Prostate gland (tissue), 2 donors: ENCODE measurements at regions not wholly inside any gene's neighbourhood (a gene's known extent, or its start where the extent isn't known, plus 50 kb on each side); places are given as distances from the start of the nearest gene placed in this dataset.

Source experiments
- POLR2A ChIP-seq: fragments of 450-650 bp; IDR thresholded peaks from one replicate; pipeline ENCODE4 v1.6.1; 2016; ENCODE audit warnings: antibody characterized with exemption, mild to moderate bottlenecking
- POLR2AphosphoS5 ChIP-seq: sonication (generic); formaldehyde crosslinking; IDR thresholded peaks from one replicate; pipeline ENCODE4 v1.6.1; 2017; ENCODE audit warnings: antibody characterized with exemption
- TF ChIP-seq, protein P1 (sequence below), 4 experiments: fragments of 200-600 bp in 2 of 4; fragments of 450-650 bp in 2 of 4; sonication (generic) in 2 of 4; IDR thresholded peaks; 1 replicate in 3 of 4; 2 replicates in 1 of 4; pipeline ENCODE4 v1.5.1; 2016 to 2019; ENCODE audit warnings: antibody characterized with exemption in 4 of 4, mild to moderate bottlenecking in 2 of 4, moderate library complexity in 2 of 4

DNA sequence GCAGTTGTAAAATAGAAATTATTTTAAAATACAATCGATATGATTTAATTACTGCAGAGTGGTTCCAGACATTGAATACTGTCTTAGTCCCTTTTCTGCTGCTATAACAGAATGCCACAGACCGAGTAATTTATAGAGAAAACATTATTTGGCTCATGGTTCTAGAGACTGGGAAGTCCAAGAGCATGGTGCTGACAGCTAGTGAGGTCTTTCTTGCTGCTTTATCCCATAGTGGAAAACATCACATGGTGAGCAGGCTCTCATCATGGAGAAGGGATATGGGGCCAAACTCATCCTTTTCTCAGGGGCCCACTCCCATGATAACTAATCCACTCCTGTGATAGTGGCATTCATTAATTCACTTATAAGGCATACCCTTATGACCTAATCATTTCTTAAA, 120.0 kb upstream of the TBL1XR1 start:
- TF ChIP-seq, protein P1, sequence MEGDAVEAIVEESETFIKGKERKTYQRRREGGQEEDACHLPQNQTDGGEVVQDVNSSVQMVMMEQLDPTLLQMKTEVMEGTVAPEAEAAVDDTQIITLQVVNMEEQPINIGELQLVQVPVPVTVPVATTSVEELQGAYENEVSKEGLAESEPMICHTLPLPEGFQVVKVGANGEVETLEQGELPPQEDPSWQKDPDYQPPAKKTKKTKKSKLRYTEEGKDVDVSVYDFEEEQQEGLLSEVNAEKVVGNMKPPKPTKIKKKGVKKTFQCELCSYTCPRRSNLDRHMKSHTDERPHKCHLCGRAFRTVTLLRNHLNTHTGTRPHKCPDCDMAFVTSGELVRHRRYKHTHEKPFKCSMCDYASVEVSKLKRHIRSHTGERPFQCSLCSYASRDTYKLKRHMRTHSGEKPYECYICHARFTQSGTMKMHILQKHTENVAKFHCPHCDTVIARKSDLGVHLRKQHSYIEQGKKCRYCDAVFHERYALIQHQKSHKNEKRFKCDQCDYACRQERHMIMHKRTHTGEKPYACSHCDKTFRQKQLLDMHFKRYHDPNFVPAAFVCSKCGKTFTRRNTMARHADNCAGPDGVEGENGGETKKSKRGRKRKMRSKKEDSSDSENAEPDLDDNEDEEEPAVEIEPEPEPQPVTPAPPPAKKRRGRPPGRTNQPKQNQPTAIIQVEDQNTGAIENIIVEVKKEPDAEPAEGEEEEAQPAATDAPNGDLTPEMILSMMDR (IDR thresholded peaks at IDR 0.05): no peak
- TF ChIP-seq POLR2A (no peak), POLR2AphosphoS5 (no peak)
